Heart left ventricle (tissue), 13 donors: ENCODE measurements at regions not wholly inside any gene's neighbourhood (a gene's known extent, or its start where the extent isn't known, plus 50 kb on each side); places are given as distances from the start of the nearest gene placed in this dataset.

Source experiments
- POLR2A ChIP-seq, 2 donors: fragments of 450-650 bp; IDR thresholded peaks; one replicate each; pipeline ENCODE4 v1.6.1; 2017; ENCODE audit warnings: antibody characterized with exemption in 2 of 2, mild to moderate bottlenecking in 2 of 2, moderate library complexity in 2 of 2
- TF ChIP-seq, protein P1 (sequence below), 12 donors: fragments of 200-600 bp; sonication (generic) in 4 of 12; IDR thresholded peaks; one replicate each; pipeline versions ENCODE4 v1.5.0 to v1.8.0; 2018 to 2022; ENCODE audit warnings: antibody characterized with exemption in 12 of 12, mild to moderate bottlenecking in 5 of 12
- donor health status: ischemic (EF 13 %, LVEDD 7.1; RV severe dilation, severe dysfunction).
- donor health status: DM: no; HTN: yes; CAD: no.
- donor health status: DM: no; HTN: no; CAD: no.
- donor health status: ischemic (EF 25% LVEDD 6.9; RV normal size, moderate dysfunction).
- donor health status: ischemic (EF 25% LVEDD 5.7; RV mildly dilated, moderate dysfunction).
- donor health status: ischemic (EF 35%, LVEDD 5.7; RV mildly dilated, moderate dysfunction).
- donor health status: nonischemic (EF 11% LVEDD 7.7; RV severe dilation, severe dysfunction).
- donor health status: DM: yes; HTN: yes; CAD: no.
- donor health status: PGD.
- donor health status: ischemic (EF 29% LVEDD 5.4; RV normal size, mild dysfunction).
- donor health status: nonischemic (EF 23%, LVEDD 6.1; RV moderate dilation, normal function).

DNA sequence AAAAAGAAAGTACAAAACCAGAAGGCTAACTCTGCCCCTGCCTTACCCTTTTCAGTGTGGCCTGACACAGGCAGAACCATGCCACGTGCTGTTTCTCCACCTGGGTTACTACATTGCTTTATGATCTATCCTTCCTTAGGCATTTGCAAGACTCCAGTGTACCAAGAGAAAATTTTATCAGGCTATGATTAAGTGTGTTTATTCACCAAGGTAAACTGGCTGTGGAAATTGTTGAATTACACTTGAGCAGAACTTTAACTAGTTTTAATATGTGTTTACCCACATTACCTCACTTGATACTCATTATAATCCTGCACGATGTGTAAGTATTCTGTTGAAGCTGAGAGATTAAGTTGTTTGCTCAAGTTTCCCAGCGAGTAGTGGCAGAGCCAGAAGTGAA, 129.7 kb upstream of the MYOCD start:
- TF ChIP-seq, protein P1, sequence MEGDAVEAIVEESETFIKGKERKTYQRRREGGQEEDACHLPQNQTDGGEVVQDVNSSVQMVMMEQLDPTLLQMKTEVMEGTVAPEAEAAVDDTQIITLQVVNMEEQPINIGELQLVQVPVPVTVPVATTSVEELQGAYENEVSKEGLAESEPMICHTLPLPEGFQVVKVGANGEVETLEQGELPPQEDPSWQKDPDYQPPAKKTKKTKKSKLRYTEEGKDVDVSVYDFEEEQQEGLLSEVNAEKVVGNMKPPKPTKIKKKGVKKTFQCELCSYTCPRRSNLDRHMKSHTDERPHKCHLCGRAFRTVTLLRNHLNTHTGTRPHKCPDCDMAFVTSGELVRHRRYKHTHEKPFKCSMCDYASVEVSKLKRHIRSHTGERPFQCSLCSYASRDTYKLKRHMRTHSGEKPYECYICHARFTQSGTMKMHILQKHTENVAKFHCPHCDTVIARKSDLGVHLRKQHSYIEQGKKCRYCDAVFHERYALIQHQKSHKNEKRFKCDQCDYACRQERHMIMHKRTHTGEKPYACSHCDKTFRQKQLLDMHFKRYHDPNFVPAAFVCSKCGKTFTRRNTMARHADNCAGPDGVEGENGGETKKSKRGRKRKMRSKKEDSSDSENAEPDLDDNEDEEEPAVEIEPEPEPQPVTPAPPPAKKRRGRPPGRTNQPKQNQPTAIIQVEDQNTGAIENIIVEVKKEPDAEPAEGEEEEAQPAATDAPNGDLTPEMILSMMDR (IDR thresholded peaks at IDR 0.05), result no peak
- TF ChIP-seq POLR2A (IDR thresholded peaks at IDR 0.05), result no peak
